GM13976 (cell line): ENCODE measurements at regions not wholly inside any gene's neighbourhood (a gene's known extent, or its start where the extent isn't known, plus 50 kb on each side); places are given as distances from the start of the nearest gene placed in this dataset.
"Not testable (repeated sequence)": the region's sequence is repeated elsewhere in the genome, so short reads cannot be mapped to it uniquely, and the experiment has no call there.

Experiments
- DNase-seq: peaks from one replicate; pipeline ENCODE4 v3.0.0; 2012; ENCODE audit warnings: low spot score
- CTCF ChIP-seq: IDR thresholded peaks from 2 replicates; pipeline ENCODE4 v1.5.1; 2012; ENCODE audit warnings: borderline replicate concordance, mild to moderate bottlenecking; ENCODE audit not compliant: insufficient read depth; ENCODE audit errors: extremely low read depth, missing control alignments, control extremely low read depth
- in situ Hi-C: fragments of 300-500 bp; cut with MboI; formaldehyde crosslinking; loops from one replicate; pipeline ENCODE4 v1.12.0; 2022; ENCODE audit warnings: low sequenced_read_pairs, mixed read lengths, inconsistent platforms; ENCODE audit not compliant: unreplicated experiment

- no peak for TF ChIP-seq CTCF
- in situ Hi-C loops: loop anchor here (25.0 kb wide), 2 partner anchors 621 to 771 kb away; partner anchors contain the start of genes GPR160 and PHC3
- no peak for DNase-seq
Observed at GRCh38 chr3:170808041-170808440, 62.0 kb downstream of the RPL22L1 start.

DNA sequence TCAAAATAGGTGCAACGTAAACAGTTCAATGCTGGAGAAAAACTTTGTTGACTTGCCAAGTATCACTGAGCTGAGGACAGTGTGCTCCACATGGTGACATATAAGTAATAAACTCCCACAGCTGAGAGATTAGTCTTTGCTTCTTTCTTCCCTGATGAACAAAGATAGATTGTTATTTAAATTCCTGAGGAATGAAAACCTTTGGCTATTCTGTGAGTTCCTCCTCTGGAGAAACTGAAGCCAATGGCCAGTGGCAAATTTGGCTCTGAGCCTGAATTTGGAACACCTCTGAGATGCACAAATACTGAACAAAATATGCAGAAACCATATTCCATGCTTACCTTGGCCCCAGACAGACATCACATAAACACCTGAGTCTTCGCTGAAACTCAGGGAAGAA lies 63.3 kb downstream of the RPL22L1 start:
- no peak for TF ChIP-seq CTCF
- in situ Hi-C loops: loop anchor here (25.0 kb wide), 2 partner anchors 619 to 769 kb away; partner anchors contain the start of genes GPR160 and PHC3
- no peak for DNase-seq

- no peak for DNase-seq
- in situ Hi-C loops: loop anchor here (25.0 kb wide), 2 partner anchors 619 to 769 kb away; partner anchors contain the start of genes GPR160 and PHC3
- TF ChIP-seq CTCF: no peak
Observed at GRCh38 chr3:170806141-170806540, 63.9 kb downstream of the RPL22L1 start.

DNA sequence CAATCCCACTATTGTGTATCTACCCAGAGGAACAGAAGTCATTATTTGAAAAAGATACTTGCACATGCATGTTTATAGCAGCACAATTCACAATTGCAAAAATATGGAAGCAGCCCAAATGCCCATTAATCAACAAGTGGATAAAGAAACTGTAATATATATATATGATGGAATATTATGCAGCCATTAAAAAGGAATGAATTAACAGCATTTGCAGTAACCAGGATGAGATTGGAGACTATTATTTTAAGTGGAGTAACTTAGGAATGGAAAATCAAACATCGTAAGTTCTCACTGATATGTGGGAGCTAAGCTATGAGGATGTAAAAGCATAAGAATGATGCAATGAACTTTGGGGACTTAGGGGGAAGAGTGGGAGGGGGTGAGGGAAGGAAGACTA lies 64.7 kb downstream of the RPL22L1 start:
- in situ Hi-C loops: loop anchor here (25.0 kb wide), 2 partner anchors 618 to 768 kb away; partner anchors contain the start of genes GPR160 and PHC3
- DNase-seq: not testable (repeated sequence)

DNA sequence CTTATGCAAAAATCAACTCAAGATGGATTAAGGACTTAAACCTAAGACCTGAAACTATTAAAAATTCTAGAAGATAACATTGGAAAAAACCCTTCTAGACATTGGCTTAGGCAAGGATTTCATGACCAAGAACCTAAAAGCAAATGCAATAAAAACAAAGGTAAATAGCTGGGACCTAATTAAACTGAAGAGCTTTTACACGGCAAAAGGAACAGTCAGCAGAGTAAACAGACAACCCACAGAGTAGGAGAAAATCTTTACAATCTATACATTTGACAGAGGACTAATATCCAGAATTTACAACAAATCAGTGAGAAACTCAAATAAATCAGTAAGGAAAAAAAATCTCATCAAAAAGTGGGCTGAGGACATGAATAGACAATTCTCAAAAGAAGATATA lies 65.4 kb downstream of the RPL22L1 start:
- not testable (repeated sequence) for DNase-seq
- in situ Hi-C loops: loop anchor here (25.0 kb wide), 2 partner anchors 617 to 767 kb away; partner anchors contain the start of genes GPR160 and PHC3

DNA sequence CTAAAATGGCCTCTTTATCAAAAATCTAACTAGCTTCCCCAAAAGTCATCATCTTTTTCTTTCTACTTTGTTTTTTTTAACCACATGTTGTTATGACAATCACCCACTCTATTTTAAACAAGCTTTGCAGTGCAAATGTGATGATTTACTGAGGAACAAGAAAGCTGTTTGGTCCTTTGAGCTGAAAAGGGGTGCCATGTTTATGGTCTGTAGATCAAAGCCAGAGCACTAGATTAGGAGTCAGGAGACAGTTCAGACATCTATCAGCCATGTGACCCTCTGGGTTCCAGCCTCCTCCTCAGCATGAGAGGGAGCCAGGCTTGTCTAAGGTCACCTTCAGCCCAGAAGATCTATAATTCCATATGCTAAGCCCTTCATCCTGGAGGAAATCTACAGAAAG lies 65.9 kb downstream of the RPL22L1 start:
- no peak for TF ChIP-seq CTCF
- in situ Hi-C loops: loop anchor here (25.0 kb wide), 2 partner anchors 617 to 767 kb away; partner anchors contain the start of genes GPR160 and PHC3
- no peak for DNase-seq

DNA sequence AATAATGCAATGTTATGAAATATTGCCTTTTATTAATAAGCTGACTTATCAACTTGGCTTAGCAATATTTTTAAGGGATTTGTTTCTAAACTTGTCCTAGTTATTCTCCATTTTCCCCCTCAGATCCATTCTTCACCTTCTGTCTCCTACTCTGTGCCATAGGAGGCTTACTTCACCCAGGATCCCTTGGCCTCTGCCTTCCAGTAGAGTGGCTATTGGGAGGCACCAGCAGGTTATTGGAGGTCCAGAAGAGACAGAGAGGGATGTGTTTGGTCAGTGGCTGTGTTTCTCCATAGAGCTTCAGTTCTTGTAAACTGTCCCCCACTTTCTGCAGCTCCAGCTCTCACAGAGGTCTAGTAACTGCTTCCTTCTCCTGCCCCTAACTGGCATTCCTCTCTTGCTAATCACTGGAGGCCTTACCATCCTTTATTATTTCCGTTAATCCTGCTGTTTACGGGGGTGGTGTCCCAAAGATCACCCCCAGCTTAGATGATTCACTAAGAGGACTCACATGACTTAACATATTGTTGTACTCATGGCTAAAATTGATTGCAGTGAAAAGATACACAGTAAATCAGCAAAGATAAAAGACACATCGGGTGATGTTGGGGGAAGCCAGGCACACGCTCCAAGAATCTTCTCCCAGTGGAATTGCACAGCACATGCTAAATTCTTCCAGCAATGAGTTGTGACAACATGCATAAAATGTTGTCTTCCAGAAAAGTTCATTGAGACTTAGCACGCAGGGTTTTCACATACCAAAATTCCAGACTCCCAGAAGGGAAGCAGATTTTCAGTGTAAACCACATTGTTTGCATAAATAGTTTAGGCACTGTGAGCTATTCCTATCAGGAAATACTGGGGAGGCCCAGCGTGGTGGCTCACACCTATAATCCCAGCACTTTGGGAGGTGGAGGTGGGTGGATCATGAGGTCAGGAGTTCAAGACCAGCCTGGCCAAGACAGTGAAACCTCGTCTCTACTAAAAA lies 67.5 kb downstream of the RPL22L1 start:
- in situ Hi-C loops: loop anchor here (25.0 kb wide), 2 partner anchors 615 to 765 kb away; partner anchors contain the start of genes GPR160 and PHC3
- no peak for DNase-seq
- no peak for TF ChIP-seq CTCF
